ENCODE measurements at regions not wholly inside any gene's neighbourhood (a gene's known extent, or its start where the extent isn't known, plus 50 kb on each side); places are given as distances from the start of the nearest gene placed in this dataset.

DNA sequence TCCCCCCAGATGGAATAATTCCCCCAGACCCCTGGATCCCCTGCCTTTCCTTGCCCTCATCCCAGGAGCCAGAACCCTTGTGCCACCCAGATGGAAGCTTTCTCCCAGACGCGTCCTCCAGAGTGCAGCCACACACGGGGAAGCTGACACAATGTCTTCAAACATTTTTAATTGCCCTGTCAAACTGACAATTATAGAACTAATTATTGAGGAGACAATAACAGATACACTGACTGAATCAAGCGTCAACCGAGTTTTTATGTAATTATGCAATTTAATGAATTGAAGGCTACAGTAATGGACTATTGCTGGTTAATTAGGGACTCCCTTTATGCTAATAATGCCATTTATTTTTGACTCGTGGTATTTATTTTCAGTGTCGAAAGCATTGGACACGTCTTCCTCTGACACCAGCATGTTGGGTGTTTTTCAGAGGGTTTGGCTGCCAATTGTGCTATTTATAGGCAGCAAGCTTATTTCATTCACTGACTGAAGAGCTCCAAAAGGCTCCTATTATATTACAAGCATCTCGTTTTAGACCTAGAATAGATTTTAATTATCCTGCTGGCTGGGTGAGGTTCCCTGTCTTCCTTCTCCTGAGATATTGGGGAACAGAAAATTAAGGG is 298.2 kb upstream of the C16orf82 start:
- ATAC-seq (ENCODE audit: low read depth) (no peak), DNase-seq (ENCODE audit: low spot score) (no peak)
- Histone ChIP-seq H3K27ac (ENCODE audit: poor library complexity, severe bottlenecking) (no peak overlapping the region), H3K4me3 (ENCODE audit: severe bottlenecking) (no peak overlapping the region), H3K27me3 (ENCODE audit: insufficient read depth, poor library complexity, severe bottlenecking) (no peaks in the 10 kb centered on the region), H3K4me1 (ENCODE audit: insufficient read depth, poor library complexity, severe bottlenecking) (no peaks in the 10 kb centered on the region), H3K9me3 (ENCODE audit: severe bottlenecking) (no peaks in the 10 kb centered on the region), H3K36me3 (ENCODE audit: low read depth) (no peaks in the 10 kb centered on the region)
- TF ChIP-seq, protein P1, sequence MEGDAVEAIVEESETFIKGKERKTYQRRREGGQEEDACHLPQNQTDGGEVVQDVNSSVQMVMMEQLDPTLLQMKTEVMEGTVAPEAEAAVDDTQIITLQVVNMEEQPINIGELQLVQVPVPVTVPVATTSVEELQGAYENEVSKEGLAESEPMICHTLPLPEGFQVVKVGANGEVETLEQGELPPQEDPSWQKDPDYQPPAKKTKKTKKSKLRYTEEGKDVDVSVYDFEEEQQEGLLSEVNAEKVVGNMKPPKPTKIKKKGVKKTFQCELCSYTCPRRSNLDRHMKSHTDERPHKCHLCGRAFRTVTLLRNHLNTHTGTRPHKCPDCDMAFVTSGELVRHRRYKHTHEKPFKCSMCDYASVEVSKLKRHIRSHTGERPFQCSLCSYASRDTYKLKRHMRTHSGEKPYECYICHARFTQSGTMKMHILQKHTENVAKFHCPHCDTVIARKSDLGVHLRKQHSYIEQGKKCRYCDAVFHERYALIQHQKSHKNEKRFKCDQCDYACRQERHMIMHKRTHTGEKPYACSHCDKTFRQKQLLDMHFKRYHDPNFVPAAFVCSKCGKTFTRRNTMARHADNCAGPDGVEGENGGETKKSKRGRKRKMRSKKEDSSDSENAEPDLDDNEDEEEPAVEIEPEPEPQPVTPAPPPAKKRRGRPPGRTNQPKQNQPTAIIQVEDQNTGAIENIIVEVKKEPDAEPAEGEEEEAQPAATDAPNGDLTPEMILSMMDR (IDR thresholded peaks at IDR 0.05; ENCODE audit: poor library complexity, severe bottlenecking): no peak

DNA sequence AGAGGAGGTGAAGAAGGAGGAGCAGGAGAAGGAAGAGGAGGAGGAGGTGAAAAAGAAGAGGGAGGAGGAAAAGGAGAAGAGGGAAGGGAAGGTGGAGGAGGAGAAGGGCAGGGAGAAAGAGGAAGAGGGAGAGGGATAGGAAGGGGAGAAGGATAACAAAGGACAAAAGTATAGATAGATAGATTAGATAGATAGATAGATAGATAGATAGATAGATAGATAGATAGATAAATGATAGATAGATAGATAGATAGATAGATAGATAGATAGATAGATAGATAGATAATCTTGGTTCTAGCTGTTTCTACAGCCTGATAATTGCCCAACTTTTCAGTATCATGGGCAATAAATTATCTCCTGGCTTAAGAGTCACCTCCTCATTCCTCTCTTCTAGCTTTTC is 296.2 kb upstream of the C16orf82 start:
- ATAC-seq (ENCODE audit: low read depth): no peak
- no peak overlapping the region for H3K4me3 ChIP-seq (ENCODE audit: severe bottlenecking)
- TF ChIP-seq, protein P1 (IDR thresholded peaks at IDR 0.05; ENCODE audit: poor library complexity, severe bottlenecking): no peak
- H3K9me3 ChIP-seq (ENCODE audit: severe bottlenecking): no peaks in the 10 kb centered on the region
- no peak for DNase-seq (ENCODE audit: low spot score)
- H3K4me1 ChIP-seq (ENCODE audit: insufficient read depth, poor library complexity, severe bottlenecking): no peaks in the 10 kb centered on the region
- H3K36me3 ChIP-seq (ENCODE audit: low read depth): no peaks in the 10 kb centered on the region
- H3K27ac ChIP-seq (ENCODE audit: poor library complexity, severe bottlenecking): no peak overlapping the region
- no peaks in the 10 kb centered on the region for H3K27me3 ChIP-seq (ENCODE audit: insufficient read depth, poor library complexity, severe bottlenecking)

DNA sequence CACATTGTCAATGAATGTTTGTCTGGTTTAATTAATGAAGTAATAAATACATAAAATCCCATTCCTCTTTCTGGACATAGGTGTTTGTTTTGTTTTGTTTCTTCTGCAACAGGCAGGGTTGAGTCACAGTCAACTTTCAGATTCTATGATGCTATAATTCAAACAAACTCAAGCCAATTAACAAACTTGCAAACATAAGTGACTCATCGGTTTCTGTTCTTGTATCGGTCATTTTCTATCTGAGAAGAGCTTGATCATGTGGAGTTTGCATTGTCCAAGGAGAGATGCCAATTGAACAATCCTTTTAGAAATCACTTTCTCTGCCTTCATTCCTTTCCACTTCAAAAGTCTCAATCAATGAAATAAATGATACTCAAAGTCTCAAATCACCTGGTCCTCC is 294.2 kb upstream of the C16orf82 start:
- Histone ChIP-seq H3K4me1 (ENCODE audit: insufficient read depth, poor library complexity, severe bottlenecking) (no peaks in the 10 kb centered on the region), H3K4me3 (ENCODE audit: severe bottlenecking) (no peak overlapping the region), H3K9me3 (ENCODE audit: severe bottlenecking) (no peaks in the 10 kb centered on the region), H3K27ac (ENCODE audit: poor library complexity, severe bottlenecking) (no peak overlapping the region), H3K27me3 (ENCODE audit: insufficient read depth, poor library complexity, severe bottlenecking) (no peaks in the 10 kb centered on the region), H3K36me3 (ENCODE audit: low read depth) (no peaks in the 10 kb centered on the region)
- ATAC-seq (ENCODE audit: low read depth) (no peak), DNase-seq (ENCODE audit: low spot score) (no peak)
- TF ChIP-seq, protein P1 (IDR thresholded peaks at IDR 0.05; ENCODE audit: poor library complexity, severe bottlenecking): no peak

DNA sequence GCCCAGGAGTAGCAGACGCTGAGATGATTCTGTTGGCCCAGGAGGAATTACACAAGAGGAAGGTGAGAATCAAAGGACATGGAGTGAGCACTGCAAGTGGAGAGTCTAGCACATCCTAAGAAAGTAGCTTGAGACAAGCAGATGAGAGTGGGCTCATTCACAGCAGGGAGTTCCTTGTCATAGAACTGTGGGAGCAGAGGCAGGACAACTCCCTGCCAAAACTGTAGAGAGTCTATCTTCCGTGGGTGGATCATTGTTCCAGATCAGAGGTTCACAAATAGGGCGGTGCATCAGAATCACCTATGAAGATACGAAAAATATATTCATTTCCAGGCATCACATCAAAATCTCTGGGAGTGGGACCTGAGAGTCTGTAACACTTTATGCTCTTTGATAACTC is 288.9 kb upstream of the C16orf82 start:
- Histone ChIP-seq H3K27me3 (ENCODE audit: insufficient read depth, poor library complexity, severe bottlenecking) (no peaks in the 10 kb centered on the region), H3K4me3 (ENCODE audit: severe bottlenecking) (no peak overlapping the region), H3K27ac (ENCODE audit: poor library complexity, severe bottlenecking) (no peak overlapping the region), H3K4me1 (ENCODE audit: insufficient read depth, poor library complexity, severe bottlenecking) (no peaks in the 10 kb centered on the region), H3K36me3 (ENCODE audit: low read depth) (no peaks in the 10 kb centered on the region), H3K9me3 (ENCODE audit: severe bottlenecking) (no peaks in the 10 kb centered on the region)
- ATAC-seq (ENCODE audit: low read depth): no peak
- TF ChIP-seq, protein P1 (IDR thresholded peaks at IDR 0.05; ENCODE audit: poor library complexity, severe bottlenecking): no peak
- no peak for DNase-seq (ENCODE audit: low spot score)

DNA sequence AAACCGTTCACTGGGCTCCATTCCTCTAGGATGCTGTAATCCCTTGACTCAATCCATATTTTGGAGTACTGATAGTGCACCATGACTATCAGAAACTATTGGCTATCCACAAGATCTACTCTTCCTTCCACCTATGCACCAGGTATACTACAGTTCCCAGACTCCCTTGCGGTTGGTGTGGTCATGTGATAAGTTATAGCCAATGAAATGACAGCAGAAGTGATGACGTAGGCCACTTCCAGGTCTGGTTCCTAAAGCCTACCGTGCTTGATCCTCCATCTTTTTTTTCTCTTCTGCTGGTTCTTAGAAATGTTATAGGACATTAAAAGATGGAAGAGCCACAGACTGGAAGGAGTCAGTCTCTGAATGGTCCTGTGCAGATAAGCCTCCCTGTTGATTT is 278.8 kb upstream of the C16orf82 start:
- H3K36me3 ChIP-seq (ENCODE audit: low read depth): no peaks in the 10 kb centered on the region
- no peaks in the 10 kb centered on the region for H3K9me3 ChIP-seq (ENCODE audit: severe bottlenecking)
- H3K27ac ChIP-seq (ENCODE audit: poor library complexity, severe bottlenecking): no peak overlapping the region
- TF ChIP-seq, protein P1 (IDR thresholded peaks at IDR 0.05; ENCODE audit: poor library complexity, severe bottlenecking): no peak
- no peaks in the 10 kb centered on the region for H3K4me1 ChIP-seq (ENCODE audit: insufficient read depth, poor library complexity, severe bottlenecking)
- ATAC-seq (ENCODE audit: low read depth) (no peak), DNase-seq (ENCODE audit: low spot score) (no peak)
- no peaks in the 10 kb centered on the region for H3K27me3 ChIP-seq (ENCODE audit: insufficient read depth, poor library complexity, severe bottlenecking)
- no peak overlapping the region for H3K4me3 ChIP-seq (ENCODE audit: severe bottlenecking)

Measured in RWPE2 (cell line).